GM12878 (cell line): ENCODE measurements at regions not wholly inside any gene's neighbourhood (a gene's known extent, or its start where the extent isn't known, plus 50 kb on each side); places are given as distances from the start of the nearest gene placed in this dataset.

Source experiments
- NFIC ChIP-seq: IDR thresholded peaks from 2 replicates; pipeline ENCODE4 v1.6.1; 2012; ENCODE audit warnings: low read depth, mild to moderate bottlenecking, inconsistent platforms, low read length, moderate library complexity
- TF ChIP-seq, protein P1 (sequence below), 3 experiments: IDR thresholded peaks in 2 of 3; conservative IDR thresholded peaks in 1 of 3; 2 replicates each; pipeline ENCODE4 v1.5.1; 2011; ENCODE audit warnings: low read depth in 3 of 3, low read length in 3 of 3, mild to moderate bottlenecking in 3 of 3, control low read depth in 2 of 3, moderate library complexity in 2 of 3, inconsistent platforms in 1 of 3, mixed read lengths in 1 of 3; ENCODE audit not compliant: control insufficient read depth in 2 of 3, insufficient read depth in 1 of 3; ENCODE audit errors: extremely low read depth in 1 of 3

DNA sequence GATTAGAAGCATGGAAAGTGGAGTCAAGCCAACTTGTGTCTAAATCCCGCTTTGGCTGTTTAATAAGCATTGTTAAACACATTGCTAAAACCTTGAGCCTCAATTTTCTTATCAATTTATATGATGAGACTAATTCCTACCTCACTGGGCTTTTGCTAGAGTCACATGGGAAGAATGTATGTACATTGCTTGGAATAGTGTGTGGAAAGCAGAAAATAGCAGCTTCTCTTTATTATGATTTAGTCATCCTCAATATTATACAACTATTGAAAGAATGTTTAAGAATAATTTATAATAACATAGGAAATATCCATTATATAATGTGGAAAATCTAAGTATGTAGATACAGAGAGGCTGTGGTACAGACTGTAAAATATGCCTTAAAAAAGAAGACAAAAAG lies 313.0 kb upstream of the CDYL start:
- TF ChIP-seq, protein P1, sequence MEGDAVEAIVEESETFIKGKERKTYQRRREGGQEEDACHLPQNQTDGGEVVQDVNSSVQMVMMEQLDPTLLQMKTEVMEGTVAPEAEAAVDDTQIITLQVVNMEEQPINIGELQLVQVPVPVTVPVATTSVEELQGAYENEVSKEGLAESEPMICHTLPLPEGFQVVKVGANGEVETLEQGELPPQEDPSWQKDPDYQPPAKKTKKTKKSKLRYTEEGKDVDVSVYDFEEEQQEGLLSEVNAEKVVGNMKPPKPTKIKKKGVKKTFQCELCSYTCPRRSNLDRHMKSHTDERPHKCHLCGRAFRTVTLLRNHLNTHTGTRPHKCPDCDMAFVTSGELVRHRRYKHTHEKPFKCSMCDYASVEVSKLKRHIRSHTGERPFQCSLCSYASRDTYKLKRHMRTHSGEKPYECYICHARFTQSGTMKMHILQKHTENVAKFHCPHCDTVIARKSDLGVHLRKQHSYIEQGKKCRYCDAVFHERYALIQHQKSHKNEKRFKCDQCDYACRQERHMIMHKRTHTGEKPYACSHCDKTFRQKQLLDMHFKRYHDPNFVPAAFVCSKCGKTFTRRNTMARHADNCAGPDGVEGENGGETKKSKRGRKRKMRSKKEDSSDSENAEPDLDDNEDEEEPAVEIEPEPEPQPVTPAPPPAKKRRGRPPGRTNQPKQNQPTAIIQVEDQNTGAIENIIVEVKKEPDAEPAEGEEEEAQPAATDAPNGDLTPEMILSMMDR (IDR thresholded peaks at IDR 0.05 in 2 of 3, conservative IDR thresholded peaks at IDR 0.05 in 1 of 3; ENCODE audit: control insufficient read depth in 2 of 3, extremely low read depth in 1 of 3, insufficient read depth in 1 of 3, low read depth in 3 of 3, low read length in 3 of 3): no peak
- TF ChIP-seq NFIC: no peak
